OCI-LY7 (cell line): ENCODE measurements at regions not wholly inside any gene's neighbourhood (a gene's known extent, or its start where the extent isn't known, plus 50 kb on each side); places are given as distances from the start of the nearest gene placed in this dataset.

Source experiments
- BruUV-seq: library from RNA; stranded (reverse); fragments of 400-500 nt; replicated peaks from 2 replicates; lab custom pipeline; 2021; lab: Mats Ljungman, UMichigan
- CTCF ChIA-PET: fragments of 300-600 bp; sonication (Branson Sonifier 250); formaldehyde crosslinking; loops from one replicate; lab custom pipeline; 2022; ENCODE audit warnings: antibody characterized with exemption; ENCODE audit not compliant: unreplicated experiment; lab: Charles Lee
- POLR2A ChIA-PET: fragments of 300-600 bp; sonication (Branson Sonifier 250); formaldehyde crosslinking; loops from one replicate; lab custom pipeline; 2022; ENCODE audit warnings: antibody characterized with exemption; lab: Charles Lee
- DNase-seq: peaks from one replicate; pipeline ENCODE4 v3.0.0-alpha.2; 2015; ENCODE audit warnings: low spot score
- H2AFZ ChIP-seq: fragments of 200-600 bp; sonication (generic), shearing (Covaris generic); 2 replicates; pipeline ENCODE4 v1.6.1; 2014; ENCODE audit warnings: mild to moderate bottlenecking, antibody characterized with exemption, low read length, moderate library complexity
- H3K27ac ChIP-seq: fragments of 200-600 bp; sonication (generic); 2 replicates; pipeline ENCODE4 v1.5.1; 2014; ENCODE audit warnings: mixed run types, low read depth, mild to moderate bottlenecking, moderate library complexity, low read length, inconsistent platforms; ENCODE audit not compliant: poor library complexity, severe bottlenecking
- H3K36me3 ChIP-seq: fragments of 200-600 bp; sonication (generic); 2 replicates; pipeline ENCODE4 v1.6.1; 2014; ENCODE audit warnings: mild to moderate bottlenecking, antibody characterized with exemption, low read length, moderate library complexity, mixed read lengths; ENCODE audit not compliant: insufficient read depth
- H3K4me1 ChIP-seq: fragments of 200-600 bp; sonication (generic); 2 replicates; pipeline ENCODE4 v1.5.1; 2014; ENCODE audit warnings: mild to moderate bottlenecking, low read length; ENCODE audit not compliant: insufficient read depth, poor library complexity, severe bottlenecking
- H3K4me2 ChIP-seq: fragments of 200-600 bp; sonication (generic); 2 replicates; pipeline ENCODE4 v1.6.1; 2014; ENCODE audit warnings: mild to moderate bottlenecking, low read length
- H3K4me3 ChIP-seq: fragments of 200-600 bp; sonication (generic); 2 replicates; pipeline ENCODE4 v1.5.1; 2014; ENCODE audit warnings: mild to moderate bottlenecking, low read depth, low read length; ENCODE audit not compliant: poor library complexity, severe bottlenecking
- H3K79me2 ChIP-seq: fragments of 200-600 bp; sonication (generic); 2 replicates; pipeline ENCODE4 v1.6.1; 2016; ENCODE audit warnings: low read depth, mild to moderate bottlenecking, low read length, moderate library complexity, mixed read lengths; ENCODE audit not compliant: insufficient read depth
- H3K9me2 ChIP-seq: fragments of 200-600 bp; sonication (generic); 2 replicates; pipeline ENCODE4 v1.6.1; 2016; ENCODE audit warnings: mild to moderate bottlenecking, low read length, mixed read lengths; ENCODE audit not compliant: insufficient read depth
- H3K9me3 ChIP-seq: fragments of 200-600 bp; sonication (generic); 2 replicates; pipeline ENCODE4 v1.6.1; 2014; ENCODE audit warnings: mild to moderate bottlenecking, mixed run types, low read length, mixed read lengths
- H4K20me1 ChIP-seq: fragments of 200-600 bp; sonication (generic); 2 replicates; pipeline ENCODE4 v1.6.1; 2014; ENCODE audit warnings: mild to moderate bottlenecking, antibody characterized with exemption, low read length, moderate library complexity, mixed read lengths; ENCODE audit not compliant: insufficient read depth
- EZH2phosphoT487 ChIP-seq: fragments of 200-600 bp; sonication (generic); IDR thresholded peaks from 2 replicates; pipeline ENCODE4 v1.6.1; 2018; ENCODE audit warnings: low read depth, borderline replicate concordance, mild to moderate bottlenecking, mixed run types, antibody characterized with exemption, low read length, moderate library complexity, mixed read lengths
- intact Hi-C: fragments of 100-400 bp; cut with micrococcal nuclease; formaldehyde crosslinking; loops from one replicate; pipeline ENCODE4 v1.10.0; 2022; ENCODE audit not compliant: unreplicated experiment
- TF ChIP-seq, protein P1 (sequence below): fragments of 200-600 bp; sonication (generic); conservative IDR thresholded peaks from 2 replicates; pipeline ENCODE4 v1.5.1; 2014; ENCODE audit warnings: mild to moderate bottlenecking, antibody characterized with exemption, low read length, moderate library complexity, mixed read lengths

DNA sequence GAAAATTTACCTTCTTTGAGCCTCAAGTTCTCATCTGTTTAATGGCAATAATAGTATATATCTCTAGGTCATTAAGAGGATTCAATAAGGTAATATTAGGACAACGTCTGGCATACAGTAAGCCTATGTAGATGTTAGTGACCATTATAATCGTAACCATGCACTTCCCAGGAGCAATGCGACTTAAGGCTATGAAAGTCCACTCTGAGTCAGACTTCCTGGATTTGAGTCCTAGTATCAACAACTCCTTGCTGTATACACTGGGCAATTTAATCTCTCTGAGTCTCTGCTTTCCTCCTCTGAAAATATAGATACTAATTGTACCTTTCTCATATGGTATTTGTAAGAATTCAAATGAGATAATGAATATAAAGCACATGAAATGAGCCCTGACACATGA, 168.1 kb upstream of the HDDC2 start:
- H3K4me3 ChIP-seq, result no peak overlapping the region
- no peaks in the 10 kb centered on the region for H3K79me2 ChIP-seq
- H3K9me3 ChIP-seq, result no peaks in the 10 kb centered on the region
- no peaks in the 10 kb centered on the region for H3K36me3 ChIP-seq
- intact Hi-C loops, result no loop called here
- H2AFZ ChIP-seq, result no peak overlapping the region
- no peak overlapping the region for H3K27ac ChIP-seq
- ChIA-PET CTCF (no interaction called here), POLR2A (interaction anchor here (0.9 kb wide), 1 partner anchor 11 kb away, joined by 4 read pairs; no protein-coding TSS in a partner anchor)
- BruUV-seq, result no TSS peak
- no peak overlapping the region for H3K4me2 ChIP-seq
- H3K9me2 ChIP-seq, result no peaks in the 10 kb centered on the region
- H4K20me1 ChIP-seq, result no peaks in the 10 kb centered on the region
- no peak for DNase-seq
- no peak for TF ChIP-seq EZH2phosphoT487
- TF ChIP-seq, protein P1, sequence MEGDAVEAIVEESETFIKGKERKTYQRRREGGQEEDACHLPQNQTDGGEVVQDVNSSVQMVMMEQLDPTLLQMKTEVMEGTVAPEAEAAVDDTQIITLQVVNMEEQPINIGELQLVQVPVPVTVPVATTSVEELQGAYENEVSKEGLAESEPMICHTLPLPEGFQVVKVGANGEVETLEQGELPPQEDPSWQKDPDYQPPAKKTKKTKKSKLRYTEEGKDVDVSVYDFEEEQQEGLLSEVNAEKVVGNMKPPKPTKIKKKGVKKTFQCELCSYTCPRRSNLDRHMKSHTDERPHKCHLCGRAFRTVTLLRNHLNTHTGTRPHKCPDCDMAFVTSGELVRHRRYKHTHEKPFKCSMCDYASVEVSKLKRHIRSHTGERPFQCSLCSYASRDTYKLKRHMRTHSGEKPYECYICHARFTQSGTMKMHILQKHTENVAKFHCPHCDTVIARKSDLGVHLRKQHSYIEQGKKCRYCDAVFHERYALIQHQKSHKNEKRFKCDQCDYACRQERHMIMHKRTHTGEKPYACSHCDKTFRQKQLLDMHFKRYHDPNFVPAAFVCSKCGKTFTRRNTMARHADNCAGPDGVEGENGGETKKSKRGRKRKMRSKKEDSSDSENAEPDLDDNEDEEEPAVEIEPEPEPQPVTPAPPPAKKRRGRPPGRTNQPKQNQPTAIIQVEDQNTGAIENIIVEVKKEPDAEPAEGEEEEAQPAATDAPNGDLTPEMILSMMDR, result no peak
- H3K4me1 ChIP-seq, result no peaks in the 10 kb centered on the region

DNA sequence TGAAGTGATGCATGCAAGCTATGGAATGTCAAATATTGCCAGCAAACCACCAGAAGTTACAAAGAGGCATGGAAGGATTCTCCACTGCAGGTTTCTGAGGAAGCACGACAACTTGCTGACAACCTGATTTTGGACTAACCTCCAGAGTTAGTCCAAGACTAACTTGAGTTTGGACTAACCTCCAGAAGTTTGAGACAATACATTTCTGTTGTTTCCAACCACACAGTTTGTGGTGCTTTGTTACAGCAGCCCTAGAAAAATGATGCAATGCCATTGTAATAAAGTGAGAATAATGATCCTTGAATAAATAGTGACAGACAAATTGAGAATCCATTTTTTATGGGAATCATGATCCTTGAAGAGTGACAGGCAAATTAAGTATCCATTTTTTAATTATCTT, 169.9 kb upstream of the HDDC2 start:
- BruUV-seq, result no TSS peak
- intact Hi-C loops, result no loop called here

DNA sequence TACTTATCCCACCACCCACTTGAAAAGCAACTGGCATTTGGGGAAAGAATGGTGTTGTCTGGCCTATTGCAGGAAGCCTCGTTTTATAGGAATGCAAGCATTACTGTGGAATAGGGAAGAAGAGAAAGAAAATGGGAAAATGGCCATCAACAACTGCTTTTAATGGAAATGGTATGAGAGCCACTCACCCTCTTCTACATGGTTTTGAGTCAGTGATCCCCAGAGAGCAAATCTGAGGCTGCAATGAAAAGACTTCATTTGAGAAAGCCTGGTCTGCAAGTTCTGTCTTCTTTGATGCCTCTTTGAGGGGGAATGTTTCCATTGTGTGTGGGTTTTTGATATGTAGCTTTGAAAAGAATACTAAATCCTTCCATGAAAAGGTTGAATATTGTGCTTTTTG, 172.3 kb upstream of the HDDC2 start:
- H3K79me2 ChIP-seq, result no peaks in the 10 kb centered on the region
- H3K4me3 ChIP-seq, result no peak overlapping the region
- CTCF ChIA-PET, result no interaction called here
- H2AFZ ChIP-seq, result no peak overlapping the region
- no peaks in the 10 kb centered on the region for H3K4me1 ChIP-seq
- no peaks in the 10 kb centered on the region for H4K20me1 ChIP-seq
- no peaks in the 10 kb centered on the region for H3K36me3 ChIP-seq
- no peaks in the 10 kb centered on the region for H3K9me3 ChIP-seq
- BruUV-seq, result no TSS peak
- POLR2A ChIA-PET, result no interaction called here
- no peaks in the 10 kb centered on the region for H3K9me2 ChIP-seq
- intact Hi-C loops, result no loop called here
- DNase-seq, result no peak
- H3K4me2 ChIP-seq, result no peak overlapping the region
- TF ChIP-seq, protein P1, result no peak
- no peak for TF ChIP-seq EZH2phosphoT487
- no peak overlapping the region for H3K27ac ChIP-seq

More for the DNA sequence above, 169.9 kb upstream of the HDDC2 start:
- Histone ChIP-seq H3K9me2 (no peaks in the 10 kb centered on the region), H3K4me1 (no peaks in the 10 kb centered on the region), H2AFZ (no peak overlapping the region), H3K79me2 (no peaks in the 10 kb centered on the region), H3K9me3 (no peaks in the 10 kb centered on the region), H3K27ac (no peak overlapping the region), H4K20me1 (no peaks in the 10 kb centered on the region), H3K36me3 (no peaks in the 10 kb centered on the region), H3K4me2 (no peak overlapping the region), H3K4me3 (no peak overlapping the region)
- no peak for DNase-seq
- CTCF ChIA-PET, result no interaction called here
- TF ChIP-seq EZH2phosphoT487, result no peak
- TF ChIP-seq, protein P1, result no peak
- POLR2A ChIA-PET, result no interaction called here
